Middle frontal gyrus (tissue), 1 donor: ENCODE measurements at regions not wholly inside any gene's neighbourhood (a gene's known extent, or its start where the extent isn't known, plus 50 kb on each side); places are given as distances from the start of the nearest gene placed in this dataset.

ENCODE experiments used
- DNase-seq: peaks from one replicate; pipeline ENCODE4 v3.0.0-alpha.2; 2015; ENCODE audit warnings: low spot score; ENCODE audit errors: extremely low spot score

- DNase-seq, result no peak
These were observed 129.1 kb upstream of the FBN2 start for GRCh38 chr5:128667152-128667551.

- no peak for DNase-seq
These were observed 129.7 kb upstream of the FBN2 start for GRCh38 chr5:128667751-128668150.

- no peak for DNase-seq
These were observed 130.9 kb upstream of the FBN2 start for GRCh38 chr5:128668921-128669320.

- no peak for DNase-seq
These were observed 131.8 kb upstream of the FBN2 start for GRCh38 chr5:128669803-128670202.

GRCh38 chr5:128671943-128672342, 133.9 kb upstream of the FBN2 start:
- no peak for DNase-seq

- DNase-seq, result no peak
These were observed 135.0 kb upstream of the FBN2 start for GRCh38 chr5:128673000-128673399.

- no peak for DNase-seq
These were observed 135.4 kb upstream of the FBN2 start for GRCh38 chr5:128673411-128673957.

GRCh38 chr5:128673970-128674369, 135.9 kb upstream of the FBN2 start:
- no peak for DNase-seq

GRCh38 chr5:128674837-128675446, 136.9 kb upstream of the FBN2 start:
- DNase-seq, result no peak

- no peak for DNase-seq
These were observed 143.1 kb upstream of the FBN2 start for GRCh38 chr5:128681096-128681495.

- no peak for DNase-seq
These were observed 143.9 kb upstream of the FBN2 start for GRCh38 chr5:128681764-128682592.

- DNase-seq, result no peak
These were observed 144.6 kb upstream of the FBN2 start for GRCh38 chr5:128682669-128683068.

- no peak for DNase-seq
These were observed 146.9 kb upstream of the FBN2 start for GRCh38 chr5:128684961-128685360.

- DNase-seq, result no peak
These were observed 149.9 kb upstream of the FBN2 start for GRCh38 chr5:128687930-128688329.

GRCh38 chr5:128693764-128694163, 155.7 kb upstream of the FBN2 start:
- DNase-seq, result no peak

GRCh38 chr5:128695791-128696530, 157.9 kb upstream of the FBN2 start:
- DNase-seq, result no peak

- DNase-seq, result no peak
These were observed 163.3 kb upstream of the FBN2 start for GRCh38 chr5:128701301-128701700.

- no peak for DNase-seq
These were observed 165.3 kb upstream of the FBN2 start for GRCh38 chr5:128703322-128703721.

- DNase-seq, result no peak
These were observed 168.2 kb upstream of the FBN2 start for GRCh38 chr5:128706269-128706668.

GRCh38 chr5:128708841-128709240, 170.8 kb upstream of the FBN2 start:
- DNase-seq, result no peak

GRCh38 chr5:128711216-128711615, 173.2 kb upstream of the FBN2 start:
- DNase-seq, result no peak

GRCh38 chr5:128714551-128714950, 176.5 kb upstream of the FBN2 start:
- no peak for DNase-seq
